K562 (cell line): ENCODE measurements at regions not wholly inside any gene's neighbourhood (a gene's known extent, or its start where the extent isn't known, plus 50 kb on each side); places are given as distances from the start of the nearest gene placed in this dataset.

Experiments used
- ATAC-seq: fragments of 200-7000 bp; cut with Tn5 transposase; 3 replicates; pipeline ENCODE4 v1.9.1; 2020; ENCODE audit warnings: moderate library complexity
- BruUV-seq: library from RNA; stranded (reverse); fragments of 400-500 nt; replicated peaks from 2 replicates; lab custom pipeline; 2021; lab: Mats Ljungman, UMichigan
- CTCF ChIA-PET: fragments of 300-600 bp; formaldehyde crosslinking; extraction: SDS; loops from one replicate; lab custom pipeline; 2021; ENCODE audit warnings: low intra/inter-chr PET ratio; lab: Yijun Ruan, JAX
- POLR2A ChIA-PET: fragments of 300-600, 350-650 bp; sonication (Branson Sonifier 250); formaldehyde crosslinking; extraction: SDS; loops from one replicate; lab custom pipeline; 2021; ENCODE audit warnings: antibody characterized with exemption, inconsistent platforms; lab: Yijun Ruan, JAX
- DNase-seq, 4 experiments: peaks; one replicate each; pipeline versions ENCODE4 v3.0.0 to v3.0.0-alpha.2; 2011 to 2018; ENCODE audit warnings: low spot score in 3 of 4, mixed read lengths in 3 of 4; ENCODE audit errors: extremely low read depth in 1 of 4
- FAIRE-seq: peaks from 2 replicates; lab custom pipeline; 2011; peaks lifted over from hg19 to GRCh38; lab: Jason Lieb, UNC
- H2AFZ ChIP-seq: 2 replicates; pipeline ENCODE4 v1.6.0; 2011; ENCODE audit warnings: low read depth, low read length, control low read depth, inconsistent platforms
- H3K27ac ChIP-seq: fragments of 200-600 bp; 3 replicates; pipeline ENCODE4 v1.8.0; 2011; ENCODE audit warnings: low read depth, mild to moderate bottlenecking, control low read depth, inconsistent platforms, low read length, moderate library complexity, mixed read lengths; ENCODE audit errors: extremely low read depth
- H3K27me3 ChIP-seq, 2 experiments: fragments of 300-600 bp in 1 of 2; 2 replicates in 1 of 2; 3 replicates in 1 of 2; pipeline versions ENCODE4 v1.6.0 to v1.8.0; 2011; ENCODE audit warnings: inconsistent platforms in 2 of 2, low read length in 2 of 2, mild to moderate bottlenecking in 1 of 2, mixed read lengths in 1 of 2, moderate library complexity in 1 of 2; ENCODE audit not compliant: control insufficient read depth in 2 of 2, insufficient read depth in 2 of 2
- H3K36me3 ChIP-seq: fragments of 300-600 bp; 3 replicates; pipeline ENCODE4 v1.8.0; 2011; ENCODE audit warnings: mild to moderate bottlenecking, low read length, inconsistent platforms; ENCODE audit not compliant: control insufficient read depth, insufficient read depth
- H3K4me1 ChIP-seq, 2 experiments: fragments of 200-600 bp in 1 of 2; replicated peaks in 1 of 2; 2 replicates in 1 of 2; 3 replicates in 1 of 2; pipeline versions ENCODE4 v1.5.1 to v1.8.0; 2011; ENCODE audit warnings: inconsistent platforms in 2 of 2, low read length in 2 of 2, mild to moderate bottlenecking in 1 of 2, mixed read lengths in 1 of 2, moderate library complexity in 1 of 2; ENCODE audit not compliant: control insufficient read depth in 2 of 2, insufficient read depth in 2 of 2
- H3K4me2 ChIP-seq: 2 replicates; pipeline ENCODE4 v1.6.1; 2011; ENCODE audit warnings: low read length, control low read depth, inconsistent platforms, mixed read lengths; ENCODE audit not compliant: insufficient read depth
- H3K4me3 ChIP-seq: fragments of 200-600 bp; sonication (generic), shearing (Covaris generic); 2 replicates; pipeline ENCODE4 v1.5.1; 2016; ENCODE audit warnings: control low read depth, inconsistent platforms
- H3K79me2 ChIP-seq: fragments of 200-600 bp; 3 replicates; pipeline ENCODE4 v1.8.0; 2011; ENCODE audit warnings: low read length, inconsistent platforms; ENCODE audit not compliant: control insufficient read depth, insufficient read depth
- H3K9ac ChIP-seq, 2 experiments: 2 replicates each; pipeline versions ENCODE4 v1.6.0 to v1.6.1; 2011; ENCODE audit warnings: low read depth in 2 of 2, low read length in 2 of 2, control low read depth in 1 of 2, inconsistent platforms in 1 of 2, mild to moderate bottlenecking in 1 of 2, mixed read lengths in 1 of 2; ENCODE audit not compliant: insufficient read depth in 1 of 2
- H3K9me1 ChIP-seq: one replicate; pipeline ENCODE4 v1.6.0; 2011; ENCODE audit warnings: inconsistent platforms, mild to moderate bottlenecking, low read length, moderate library complexity; ENCODE audit not compliant: control insufficient read depth, insufficient read depth
- H3K9me3 ChIP-seq: replicated peaks from 2 replicates; pipeline ENCODE4 v1.5.1; 2011; ENCODE audit warnings: low read depth, low read length, inconsistent platforms; ENCODE audit not compliant: control insufficient read depth, insufficient read depth
- H4K20me1 ChIP-seq: replicated peaks from 2 replicates; pipeline ENCODE4 v1.6.1; 2011; ENCODE audit warnings: low read length, inconsistent platforms, mixed read lengths; ENCODE audit not compliant: control insufficient read depth, insufficient read depth
- BACH1 ChIP-seq: fragments of 200-800 bp; sonication (Bioruptor generic); IDR thresholded peaks from 2 replicates; pipeline ENCODE4 v1.6.1; 2016; ENCODE audit warnings: missing genetic modification characterization, missing compliant biosample characterization
- CREB1 ChIP-seq, 2 experiments: sonication (generic) in 1 of 2; formaldehyde crosslinking in 1 of 2; IDR thresholded peaks; 2 replicates each; pipeline versions ENCODE4 v1.6.1 to v1.8.0; 2012 to 2022; ENCODE audit warnings: inconsistent platforms in 1 of 2, mild to moderate bottlenecking in 1 of 2, missing genetic modification reagents in 1 of 2, moderate library complexity in 1 of 2
- HINFP ChIP-seq: fragments of 450-650 bp; conservative IDR thresholded peaks from 2 replicates; pipeline ENCODE4 v1.6.1; 2016; ENCODE audit warnings: missing genetic modification characterization, low read depth, mild to moderate bottlenecking, control low read depth, missing compliant biosample characterization
- HIVEP1 ChIP-seq: fragments of 250-450 bp; sonication (Bioruptor Pico); IDR thresholded peaks from 2 replicates; pipeline ENCODE4 v1.4.0; 2020; ENCODE audit warnings: mild to moderate bottlenecking
- JUND ChIP-seq, 2 experiments: IDR thresholded peaks; 2 replicates in 1 of 2; 3 replicates in 1 of 2; pipeline ENCODE4 v1.6.1; 2011; ENCODE audit warnings: borderline replicate concordance in 2 of 2, low read depth in 2 of 2, low read length in 2 of 2, improper control_type of control experiment in 1 of 2, missing biosample characterization in 1 of 2, missing genetic modification characterization in 1 of 2, missing genetic modification reagents in 1 of 2
- KDM1A ChIP-seq, 2 experiments: fragments of 450-650 bp; IDR thresholded peaks; 2 replicates each; pipeline ENCODE4 v1.6.1; 2016; ENCODE audit warnings: mild to moderate bottlenecking in 2 of 2
- MEIS2 ChIP-seq: fragments of 450-650 bp; IDR thresholded peaks from 2 replicates; pipeline ENCODE4 v1.6.1; 2014; ENCODE audit warnings: mild to moderate bottlenecking; ENCODE audit not compliant: partially characterized antibody
- RBFOX2 ChIP-seq: fragments of 200-400 bp; formaldehyde crosslinking; IDR thresholded peaks from 2 replicates; pipeline ENCODE4 v1.6.1; 2017; ENCODE audit warnings: low read depth, mild to moderate bottlenecking, low read length, moderate library complexity
- SIN3A ChIP-seq, 2 experiments: fragments of 150-350 bp in 1 of 2; IDR thresholded peaks; 2 replicates each; pipeline ENCODE4 v1.6.1; 2011 to 2016; ENCODE audit warnings: borderline replicate concordance in 2 of 2, low read depth in 2 of 2, low read length in 2 of 2, mild to moderate bottlenecking in 2 of 2, moderate library complexity in 2 of 2; ENCODE audit not compliant: control insufficient read depth in 1 of 2
- SIRT6 ChIP-seq: IDR thresholded peaks from one replicate; pipeline ENCODE4 v1.6.1; 2012; ENCODE audit warnings: low read depth, mild to moderate bottlenecking, control low read depth, inconsistent platforms, low read length, moderate library complexity
- SNAPC5 ChIP-seq: fragments of 250-450 bp; sonication (Bioruptor Pico); IDR thresholded peaks from 2 replicates; pipeline ENCODE4 v1.8.0; 2021; ENCODE audit warnings: moderate library complexity, mild to moderate bottlenecking, inconsistent platforms
- TFAM ChIP-seq: fragments of 250-450 bp; sonication (Bioruptor Pico); conservative IDR thresholded peaks from 2 replicates; pipeline ENCODE4 v1.5.0; 2021; ENCODE audit warnings: mild to moderate bottlenecking, moderate library complexity
- ZC3H8 ChIP-seq: fragments of 450-650 bp; IDR thresholded peaks from 2 replicates; pipeline ENCODE4 v1.6.1; 2017
- ZFP91 ChIP-seq: sonication (generic); formaldehyde crosslinking; IDR thresholded peaks from 2 replicates; pipeline ENCODE4 v1.8.0; 2022; ENCODE audit warnings: mild to moderate bottlenecking, missing genetic modification reagents
- ZKSCAN8 ChIP-seq: fragments of 200-800 bp; sonication (Bioruptor generic); IDR thresholded peaks from 2 replicates; pipeline ENCODE4 v1.6.1; 2016; ENCODE audit warnings: missing genetic modification characterization, missing compliant biosample characterization
- ZNF175 ChIP-seq: fragments of 200-800 bp; sonication (Bioruptor generic); IDR thresholded peaks from 2 replicates; pipeline ENCODE4 v1.6.1; 2016; ENCODE audit warnings: low read depth, mild to moderate bottlenecking, missing genetic modification characterization, missing compliant biosample characterization
- WGBS: fragments of 100-300 bp; shearing (Covaris generic); methylation state at CpG from one replicate; pipeline ENCODE4 v1.1.6; 2016; ENCODE audit warnings: low coverage, mixed read lengths; ENCODE audit not compliant: insufficient coverage; ENCODE audit errors: missing lambda C conversion rate; 5-methylcytosine and 5-hydroxymethylcytosine counted together
- in situ Hi-C: fragments of 300-500 bp; cut with MboI; formaldehyde crosslinking; loops from 4 replicates; pipeline ENCODE4 v1.15.0; 2018; ENCODE audit warnings: inconsistent platforms, mixed read lengths
- intact Hi-C: fragments of 100-400 bp; cut with micrococcal nuclease; formaldehyde crosslinking; loops from 2 replicates; pipeline ENCODE4 v1.14.2; 2022
- TF ChIP-seq, protein P1 (sequence below): fragments of 450-650 bp; IDR thresholded peaks from one replicate; pipeline ENCODE4 v1.6.1; 2018; ENCODE audit warnings: mild to moderate bottlenecking, moderate library complexity; ENCODE audit not compliant: partially characterized antibody

GRCh38 chr3:177438596-177439220, 241.4 kb upstream of the TBL1XR1 start:
- ATAC-seq: no peak
- CTCF ChIA-PET: no interaction called here
- TF ChIP-seq CREB1 (IDR thresholded peaks at IDR 0.05): no peak
- TF ChIP-seq CREB1 (CRISPR knock-in tag; IDR thresholded peaks at IDR 0.05): no peak
- TF ChIP-seq KDM1A (IDR thresholded peaks at IDR 0.05): no peak
- no peak for TF ChIP-seq RBFOX2
- no peak for TF ChIP-seq SIN3A (IDR thresholded peaks at IDR 0.05; ENCODE audit: borderline replicate concordance in 2 of 2, control insufficient read depth in 1 of 2, low read depth in 2 of 2, low read length in 2 of 2)
- TF ChIP-seq HINFP (tag): no peak
- TF ChIP-seq, protein P1, sequence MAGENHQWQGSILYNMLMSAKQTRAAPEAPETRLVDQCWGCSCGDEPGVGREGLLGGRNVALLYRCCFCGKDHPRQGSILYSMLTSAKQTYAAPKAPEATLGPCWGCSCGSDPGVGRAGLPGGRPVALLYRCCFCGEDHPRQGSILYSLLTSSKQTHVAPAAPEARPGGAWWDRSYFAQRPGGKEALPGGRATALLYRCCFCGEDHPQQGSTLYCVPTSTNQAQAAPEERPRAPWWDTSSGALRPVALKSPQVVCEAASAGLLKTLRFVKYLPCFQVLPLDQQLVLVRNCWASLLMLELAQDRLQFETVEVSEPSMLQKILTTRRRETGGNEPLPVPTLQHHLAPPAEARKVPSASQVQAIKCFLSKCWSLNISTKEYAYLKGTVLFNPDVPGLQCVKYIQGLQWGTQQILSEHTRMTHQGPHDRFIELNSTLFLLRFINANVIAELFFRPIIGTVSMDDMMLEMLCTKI: no peak
- TF ChIP-seq TFAM (CRISPR knock-in tag): no peak
- no peak for TF ChIP-seq HIVEP1
- no peak for TF ChIP-seq JUND (IDR thresholded peaks at IDR 0.05; ENCODE audit: borderline replicate concordance, low read depth, low read length)
- no peak for TF ChIP-seq JUND (tag; IDR thresholded peaks at IDR 0.05; ENCODE audit: borderline replicate concordance, low read depth, low read length)
- TF ChIP-seq ZFP91 (CRISPR knock-in tag): no peak
- TF ChIP-seq ZC3H8: no peak
- TF ChIP-seq ZNF175 (CRISPR knock-in tag): no peak
- TF ChIP-seq MEIS2: no peak
- TF ChIP-seq BACH1 (tag): no peak
- TF ChIP-seq ZKSCAN8 (CRISPR knock-in tag): no peak
- no peak for TF ChIP-seq SIRT6
- TF ChIP-seq SNAPC5 (CRISPR knock-in tag): no peak

More at GRCh38 chr3:177438596-177439220, 241.4 kb upstream of the TBL1XR1 start:
- peaks cover 0 to 4% of the 10 kb centered on the region in 2 experiments; a peak in 1 of 5 replicates for H3K4me1 ChIP-seq
- FAIRE-seq: no peak
- H3K9ac ChIP-seq: no peak overlapping the region
- no TSS peak for BruUV-seq
- H3K4me3 ChIP-seq: no peak overlapping the region
- H3K27me3 ChIP-seq: no peaks in the 10 kb centered on the region
- no peak overlapping the region for H2AFZ ChIP-seq
- no peak for DNase-seq
- no peak overlapping the region for H3K4me2 ChIP-seq
- intact Hi-C loops (no loop called here), in situ Hi-C loops (no loop called here)
- H3K9me1 ChIP-seq: no peaks in the 10 kb centered on the region
- H4K20me1 ChIP-seq: no peaks in the 10 kb centered on the region
- no peaks in the 10 kb centered on the region for H3K36me3 ChIP-seq
- H3K27ac ChIP-seq: no peak overlapping the region
- no peaks in the 10 kb centered on the region for H3K79me2 ChIP-seq
- H3K9me3 ChIP-seq: no peaks in the 10 kb centered on the region
- WGBS: 65% methylated on average over 7 of the region's 7 CpGs
- POLR2A ChIA-PET: no interaction called here
